C4-2B (cell line): ENCODE measurements at regions not wholly inside any gene's neighbourhood (a gene's known extent, or its start where the extent isn't known, plus 50 kb on each side); places are given as distances from the start of the nearest gene placed in this dataset.

Source experiments
- ZFX ChIP-seq: fragments of 450-650 bp; IDR thresholded peaks from 2 replicates; pipeline ENCODE4 v1.6.1; 2017
- TF ChIP-seq, protein P1 (sequence below): fragments of 450-650 bp; conservative IDR thresholded peaks from 2 replicates; pipeline ENCODE4 v1.5.1; 2017; ENCODE audit warnings: mild to moderate bottlenecking

DNA sequence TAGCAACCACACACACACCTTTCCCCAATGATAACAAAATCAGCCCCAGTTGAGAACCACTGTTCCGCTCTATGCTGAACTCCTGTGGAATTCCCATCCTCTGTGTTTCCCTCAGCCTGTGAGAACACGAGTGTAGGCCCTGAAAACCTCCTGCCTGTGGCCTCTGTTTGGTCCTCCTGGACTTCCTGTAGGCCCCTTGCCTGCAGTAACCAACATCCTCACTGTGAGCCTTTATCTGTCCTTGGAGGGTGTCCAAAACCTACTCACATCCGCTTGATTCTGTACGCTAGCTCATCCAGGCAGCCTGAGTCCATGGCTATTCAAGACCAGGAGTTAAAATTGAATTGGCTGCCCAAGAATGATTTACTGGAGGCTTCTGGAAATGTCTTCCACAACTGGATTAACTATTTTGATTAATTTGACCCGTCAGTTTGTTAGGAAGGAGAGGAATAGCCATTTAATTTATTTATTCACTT is 149.8 kb downstream of the AKR1D1 start:
- TF ChIP-seq, protein P1, sequence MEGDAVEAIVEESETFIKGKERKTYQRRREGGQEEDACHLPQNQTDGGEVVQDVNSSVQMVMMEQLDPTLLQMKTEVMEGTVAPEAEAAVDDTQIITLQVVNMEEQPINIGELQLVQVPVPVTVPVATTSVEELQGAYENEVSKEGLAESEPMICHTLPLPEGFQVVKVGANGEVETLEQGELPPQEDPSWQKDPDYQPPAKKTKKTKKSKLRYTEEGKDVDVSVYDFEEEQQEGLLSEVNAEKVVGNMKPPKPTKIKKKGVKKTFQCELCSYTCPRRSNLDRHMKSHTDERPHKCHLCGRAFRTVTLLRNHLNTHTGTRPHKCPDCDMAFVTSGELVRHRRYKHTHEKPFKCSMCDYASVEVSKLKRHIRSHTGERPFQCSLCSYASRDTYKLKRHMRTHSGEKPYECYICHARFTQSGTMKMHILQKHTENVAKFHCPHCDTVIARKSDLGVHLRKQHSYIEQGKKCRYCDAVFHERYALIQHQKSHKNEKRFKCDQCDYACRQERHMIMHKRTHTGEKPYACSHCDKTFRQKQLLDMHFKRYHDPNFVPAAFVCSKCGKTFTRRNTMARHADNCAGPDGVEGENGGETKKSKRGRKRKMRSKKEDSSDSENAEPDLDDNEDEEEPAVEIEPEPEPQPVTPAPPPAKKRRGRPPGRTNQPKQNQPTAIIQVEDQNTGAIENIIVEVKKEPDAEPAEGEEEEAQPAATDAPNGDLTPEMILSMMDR = no peak
- TF ChIP-seq ZFX = no peak
